DOHH2 (cell line): ENCODE measurements at regions not wholly inside any gene's neighbourhood (a gene's known extent, or its start where the extent isn't known, plus 50 kb on each side); places are given as distances from the start of the nearest gene placed in this dataset.

Source experiments
- H3F3A ChIP-seq: fragments of 200-600 bp; sonication (generic), shearing (Covaris generic); 2 replicates; pipeline ENCODE4 v1.6.0; 2016; ENCODE audit warnings: antibody characterized with exemption, mild to moderate bottlenecking; ENCODE audit not compliant: control insufficient read depth, insufficient read depth
- H3K27ac ChIP-seq: fragments of 200-600 bp; sonication (generic); 2 replicates; pipeline ENCODE4 v1.5.1; 2014; ENCODE audit warnings: low read depth, mild to moderate bottlenecking, low read length, moderate library complexity
- H3K27me3 ChIP-seq: fragments of 200-600 bp; sonication (generic); 2 replicates; pipeline ENCODE4 v1.6.1; 2014; ENCODE audit warnings: mild to moderate bottlenecking, low read length, mixed read lengths; ENCODE audit not compliant: control insufficient read depth
- H3K36me3 ChIP-seq: fragments of 200-600 bp; sonication (generic); 2 replicates; pipeline ENCODE4 v1.6.1; 2014; ENCODE audit warnings: mild to moderate bottlenecking, low read length, moderate library complexity, mixed read lengths; ENCODE audit not compliant: control insufficient read depth
- H3K4me1 ChIP-seq: fragments of 200-600 bp; sonication (generic); 2 replicates; pipeline ENCODE4 v1.6.1; 2014; ENCODE audit warnings: mild to moderate bottlenecking, low read length, mixed read lengths; ENCODE audit not compliant: control insufficient read depth
- H3K4me2 ChIP-seq: fragments of 200-600 bp; sonication (generic); 2 replicates; pipeline ENCODE4 v1.6.0; 2014; ENCODE audit warnings: mild to moderate bottlenecking, low read length, moderate library complexity
- H3K4me3 ChIP-seq: fragments of 200-600 bp; sonication (generic); 2 replicates; pipeline ENCODE4 v1.5.1; 2014; ENCODE audit warnings: mild to moderate bottlenecking, low read length, mixed read lengths
- H3K79me2 ChIP-seq: fragments of 200-600 bp; sonication (generic); 2 replicates; pipeline ENCODE4 v1.6.1; 2014; ENCODE audit warnings: mild to moderate bottlenecking, low read length, mixed read lengths; ENCODE audit not compliant: control insufficient read depth
- H3K9me2 ChIP-seq: fragments of 200-600 bp; sonication (generic); replicated peaks from 2 replicates; pipeline ENCODE4 v1.6.1; 2014; ENCODE audit warnings: mild to moderate bottlenecking, low read length, mixed read lengths; ENCODE audit not compliant: control insufficient read depth
- H3K9me3 ChIP-seq: fragments of 200-600 bp; sonication (generic); 2 replicates; pipeline ENCODE4 v1.6.1; 2014; ENCODE audit warnings: antibody characterized with exemption, low read length, mixed read lengths; ENCODE audit not compliant: control insufficient read depth, insufficient read depth
- H4K20me1 ChIP-seq: fragments of 200-600 bp; sonication (generic); 2 replicates; pipeline ENCODE4 v1.6.0; 2014; ENCODE audit warnings: low read depth, mild to moderate bottlenecking, antibody characterized with exemption, low read length, moderate library complexity; ENCODE audit not compliant: control insufficient read depth, insufficient read depth
- EZH2phosphoT487 ChIP-seq: fragments of 200-600 bp; sonication (generic); IDR thresholded peaks from 2 replicates; pipeline ENCODE4 v1.6.1; 2017; ENCODE audit warnings: borderline replicate concordance, mild to moderate bottlenecking, antibody characterized with exemption, low read length, moderate library complexity, mixed read lengths
- TF ChIP-seq, protein P1 (sequence below): fragments of 200-600 bp; sonication (generic); IDR thresholded peaks from one replicate; pipeline ENCODE4 v1.5.1; 2014; ENCODE audit warnings: antibody characterized with exemption, mild to moderate bottlenecking, low read depth, low read length; ENCODE audit not compliant: poor library complexity, severe bottlenecking

DNA sequence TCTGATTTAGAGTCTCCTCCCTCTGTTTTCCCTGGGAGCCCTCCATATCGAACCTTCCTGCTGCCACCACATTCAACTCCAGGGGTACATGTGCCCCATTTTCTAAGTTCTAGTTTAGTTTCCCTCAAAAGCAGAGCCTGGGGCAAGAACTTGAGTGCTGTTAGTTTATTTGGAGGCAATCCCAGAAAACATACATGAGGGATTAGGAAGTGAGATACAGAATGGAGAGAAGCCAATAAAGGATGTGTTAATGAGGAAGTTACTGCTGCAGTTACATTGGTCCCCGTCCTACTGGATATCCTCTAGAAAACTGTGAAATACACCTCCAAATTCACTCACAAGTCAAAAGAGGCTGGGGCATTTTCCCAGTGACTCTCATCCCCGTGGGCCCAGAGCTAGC is 159.4 kb upstream of the SMARCA2 start:
- no peaks in the 10 kb centered on the region for H3K27me3 ChIP-seq
- H3K36me3 ChIP-seq = no peaks in the 10 kb centered on the region
- H3K27ac ChIP-seq = no peak overlapping the region
- H4K20me1 ChIP-seq = no peaks in the 10 kb centered on the region
- H3K4me3 ChIP-seq = no peak overlapping the region
- TF ChIP-seq, protein P1, sequence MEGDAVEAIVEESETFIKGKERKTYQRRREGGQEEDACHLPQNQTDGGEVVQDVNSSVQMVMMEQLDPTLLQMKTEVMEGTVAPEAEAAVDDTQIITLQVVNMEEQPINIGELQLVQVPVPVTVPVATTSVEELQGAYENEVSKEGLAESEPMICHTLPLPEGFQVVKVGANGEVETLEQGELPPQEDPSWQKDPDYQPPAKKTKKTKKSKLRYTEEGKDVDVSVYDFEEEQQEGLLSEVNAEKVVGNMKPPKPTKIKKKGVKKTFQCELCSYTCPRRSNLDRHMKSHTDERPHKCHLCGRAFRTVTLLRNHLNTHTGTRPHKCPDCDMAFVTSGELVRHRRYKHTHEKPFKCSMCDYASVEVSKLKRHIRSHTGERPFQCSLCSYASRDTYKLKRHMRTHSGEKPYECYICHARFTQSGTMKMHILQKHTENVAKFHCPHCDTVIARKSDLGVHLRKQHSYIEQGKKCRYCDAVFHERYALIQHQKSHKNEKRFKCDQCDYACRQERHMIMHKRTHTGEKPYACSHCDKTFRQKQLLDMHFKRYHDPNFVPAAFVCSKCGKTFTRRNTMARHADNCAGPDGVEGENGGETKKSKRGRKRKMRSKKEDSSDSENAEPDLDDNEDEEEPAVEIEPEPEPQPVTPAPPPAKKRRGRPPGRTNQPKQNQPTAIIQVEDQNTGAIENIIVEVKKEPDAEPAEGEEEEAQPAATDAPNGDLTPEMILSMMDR = no peak
- TF ChIP-seq EZH2phosphoT487 = no peak
- no peaks in the 10 kb centered on the region for H3F3A ChIP-seq
- no peaks in the 10 kb centered on the region for H3K79me2 ChIP-seq
- H3K9me2 ChIP-seq = no peaks in the 10 kb centered on the region
- no peak overlapping the region for H3K4me2 ChIP-seq
- H3K9me3 ChIP-seq = no peaks in the 10 kb centered on the region
- no peaks in the 10 kb centered on the region for H3K4me1 ChIP-seq

DNA sequence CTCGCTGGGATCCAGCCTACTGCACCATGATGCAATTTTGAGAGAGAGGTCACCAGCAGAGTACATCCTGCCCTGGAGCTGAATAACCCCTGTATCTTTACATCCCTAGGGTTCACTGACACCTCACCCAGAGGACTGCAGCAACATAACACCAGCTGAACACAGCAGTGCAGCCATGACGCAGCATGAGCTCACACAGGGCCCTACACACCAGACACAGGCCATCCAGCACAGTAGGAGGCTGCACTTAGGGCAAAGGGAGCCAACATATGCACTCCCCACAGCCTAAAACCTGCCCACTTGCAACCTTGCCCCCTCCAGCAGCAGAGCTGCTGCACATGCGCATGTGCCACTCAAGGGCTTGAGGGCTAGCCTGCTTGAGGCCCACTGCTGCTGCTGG is 157.3 kb upstream of the SMARCA2 start:
- H3K27me3 ChIP-seq = no peaks in the 10 kb centered on the region

DNA sequence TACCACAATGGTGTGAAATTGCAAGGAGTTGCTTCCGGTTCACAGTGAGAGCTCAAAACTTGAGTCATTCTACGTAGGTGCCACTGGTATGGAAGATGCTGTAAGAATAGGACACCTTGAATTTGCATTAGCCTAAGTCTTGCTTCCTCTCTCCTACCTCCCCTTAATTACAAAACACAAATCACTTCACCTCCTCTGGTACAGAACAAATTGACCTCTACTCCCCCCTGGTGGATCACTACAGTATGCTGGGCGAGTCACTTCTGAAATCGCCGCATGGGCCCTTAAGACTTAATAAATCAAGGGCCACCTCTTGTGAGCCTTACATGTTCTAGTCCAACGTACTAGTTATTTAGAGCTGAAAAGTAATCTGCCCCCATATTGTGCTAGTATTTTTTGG is 145.3 kb upstream of the SMARCA2 start:
- Histone ChIP-seq H3K9me3 (no peaks in the 10 kb centered on the region), H3F3A (no peaks in the 10 kb centered on the region), H3K9me2 (no peaks in the 10 kb centered on the region), H3K79me2 (no peaks in the 10 kb centered on the region), H3K27me3 (peaks cover 16% of the 10 kb centered on the region), H3K4me1 (no peaks in the 10 kb centered on the region), H3K4me3 (no peak overlapping the region), H3K36me3 (no peaks in the 10 kb centered on the region), H3K4me2 (no peak overlapping the region), H4K20me1 (no peaks in the 10 kb centered on the region), H3K27ac (no peak overlapping the region)
- no peak for TF ChIP-seq EZH2phosphoT487
- TF ChIP-seq, protein P1 = peak; percentile 67

More for the DNA sequence above, 157.3 kb upstream of the SMARCA2 start:
- H4K20me1 ChIP-seq = no peaks in the 10 kb centered on the region
- H3K79me2 ChIP-seq = no peaks in the 10 kb centered on the region
- no peak overlapping the region for H3K4me3 ChIP-seq
- no peak overlapping the region for H3K4me2 ChIP-seq
- H3K36me3 ChIP-seq = no peaks in the 10 kb centered on the region
- H3F3A ChIP-seq = no peaks in the 10 kb centered on the region
- TF ChIP-seq EZH2phosphoT487 = no peak
- TF ChIP-seq, protein P1 = no peak
- H3K9me3 ChIP-seq = no peaks in the 10 kb centered on the region
- H3K27ac ChIP-seq = no peak overlapping the region
- no peaks in the 10 kb centered on the region for H3K4me1 ChIP-seq
- H3K9me2 ChIP-seq = no peaks in the 10 kb centered on the region

DNA sequence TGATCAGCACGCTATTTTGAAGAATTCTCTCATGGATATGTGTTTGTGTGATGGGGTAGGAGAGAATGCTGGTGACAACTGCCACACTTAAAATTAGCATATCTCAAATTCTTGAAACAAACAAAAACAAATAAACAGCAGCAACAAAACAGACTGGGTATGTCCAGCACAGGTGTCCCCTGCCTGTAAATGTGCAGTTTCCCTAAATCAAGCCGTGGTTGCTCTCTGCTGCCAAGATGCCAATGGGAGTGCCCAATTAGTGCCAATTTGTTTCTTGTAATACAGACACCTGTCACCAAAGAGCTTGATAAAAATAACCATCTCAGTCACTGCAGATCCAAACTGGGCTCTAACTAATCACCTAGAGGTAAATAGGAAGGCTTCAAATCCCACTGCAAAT is 144.2 kb upstream of the SMARCA2 start:
- Histone ChIP-seq H4K20me1 (no peaks in the 10 kb centered on the region), H3K4me3 (no peak overlapping the region), H3K4me1 (no peaks in the 10 kb centered on the region), H3K79me2 (no peaks in the 10 kb centered on the region), H3K4me2 (no peak overlapping the region), H3K9me2 (no peaks in the 10 kb centered on the region), H3F3A (no peaks in the 10 kb centered on the region), H3K27me3 (peaks cover 26% of the 10 kb centered on the region), H3K36me3 (no peaks in the 10 kb centered on the region), H3K27ac (no peak overlapping the region), H3K9me3 (no peaks in the 10 kb centered on the region)
- TF ChIP-seq, protein P1 = no peak
- no peak for TF ChIP-seq EZH2phosphoT487
